CD4-positive, alpha-beta T cell treated with Interleukin-21 for 1 hour (primary cell): ENCODE measurements at regions not wholly inside any gene's neighbourhood (a gene's known extent, or its start where the extent isn't known, plus 50 kb on each side); places are given as distances from the start of the nearest gene placed in this dataset.
"Not testable (repeated sequence)": the region's sequence is repeated elsewhere in the genome, so short reads cannot be mapped to it uniquely, and the experiment has no call there.

Experiments
- DNase-seq: peaks from one replicate; pipeline ENCODE4 v3.0.0-alpha.2; 2020

- DNase-seq, result no peak
Measured at GRCh38 chr4:60934566-60935295, 265.4 kb upstream of the ADGRL3 start.

- no peak for DNase-seq
Measured at GRCh38 chr4:60938181-60938580, 261.9 kb upstream of the ADGRL3 start.

GRCh38 chr4:60938621-60939020 lies 261.5 kb upstream of the ADGRL3 start:
- no peak for DNase-seq

GRCh38 chr4:60944060-60944459 lies 256.1 kb upstream of the ADGRL3 start:
- no peak for DNase-seq

GRCh38 chr4:60945641-60946040 lies 254.5 kb upstream of the ADGRL3 start:
- no peak for DNase-seq

- no peak for DNase-seq
Measured at GRCh38 chr4:60948008-60948407, 252.1 kb upstream of the ADGRL3 start.

GRCh38 chr4:60952921-60953320 lies 247.2 kb upstream of the ADGRL3 start:
- DNase-seq, result no peak

GRCh38 chr4:60953826-60954225 lies 246.3 kb upstream of the ADGRL3 start:
- no peak for DNase-seq

GRCh38 chr4:60962286-60962685 lies 237.8 kb upstream of the ADGRL3 start:
- DNase-seq, result no peak

- DNase-seq, result no peak
Measured at GRCh38 chr4:60981534-60981933, 218.6 kb upstream of the ADGRL3 start.

GRCh38 chr4:60989141-60989540 lies 211.0 kb upstream of the ADGRL3 start:
- no peak for DNase-seq

- DNase-seq, result no peak
Measured at GRCh38 chr4:60992037-60992436, 208.1 kb upstream of the ADGRL3 start.

GRCh38 chr4:61003301-61003700 lies 196.8 kb upstream of the ADGRL3 start:
- DNase-seq, result no peak

GRCh38 chr4:61004651-61005170 lies 195.4 kb upstream of the ADGRL3 start:
- DNase-seq, result no peak

- no peak for DNase-seq
Measured at GRCh38 chr4:61011051-61011450, 189.1 kb upstream of the ADGRL3 start.

GRCh38 chr4:61011936-61012335 lies 188.2 kb upstream of the ADGRL3 start:
- DNase-seq, result not testable (repeated sequence)

GRCh38 chr4:61024610-61025009 lies 175.5 kb upstream of the ADGRL3 start:
- DNase-seq, result no peak

- no peak for DNase-seq
Measured at GRCh38 chr4:61027939-61028338, 172.2 kb upstream of the ADGRL3 start.

GRCh38 chr4:61036071-61036684 lies 163.9 kb upstream of the ADGRL3 start:
- DNase-seq, result no peak

GRCh38 chr4:61041527-61041926 lies 158.6 kb upstream of the ADGRL3 start:
- DNase-seq, result no peak

GRCh38 chr4:61044837-61045236 lies 155.3 kb upstream of the ADGRL3 start:
- no peak for DNase-seq

- DNase-seq, result no peak
Measured at GRCh38 chr4:61049018-61049417, 151.1 kb upstream of the ADGRL3 start.

GRCh38 chr4:61067381-61067780 lies 132.7 kb upstream of the ADGRL3 start:
- no peak for DNase-seq

GRCh38 chr4:61068060-61068459 lies 132.1 kb upstream of the ADGRL3 start:
- DNase-seq, result no peak

GRCh38 chr4:61068745-61069144 lies 131.4 kb upstream of the ADGRL3 start:
- no peak for DNase-seq
